NT2/D1 (cell line): ENCODE measurements at regions not wholly inside any gene's neighbourhood (a gene's known extent, or its start where the extent isn't known, plus 50 kb on each side); places are given as distances from the start of the nearest gene placed in this dataset.

Experiments used
- DNase-seq: peaks from one replicate; pipeline ENCODE4 v3.0.0-alpha.2; 2011; ENCODE audit warnings: low read depth, low spot score
- H3K27me3 ChIP-seq: 2 replicates; pipeline ENCODE4 v1.6.0; 2011; ENCODE audit warnings: mild to moderate bottlenecking; ENCODE audit not compliant: insufficient read length, insufficient read depth
- H3K36me3 ChIP-seq: 2 replicates; pipeline ENCODE4 v1.6.1; 2011; ENCODE audit warnings: mild to moderate bottlenecking, low read length, mixed read lengths; ENCODE audit not compliant: insufficient read depth, insufficient read length
- H3K4me1 ChIP-seq: 2 replicates; pipeline ENCODE4 v1.5.1; 2011; ENCODE audit not compliant: insufficient read depth, insufficient read length
- H3K4me3 ChIP-seq: 2 replicates; pipeline ENCODE4 v1.5.1; 2011; ENCODE audit warnings: low read depth; ENCODE audit not compliant: insufficient read length
- H3K9ac ChIP-seq: 2 replicates; pipeline ENCODE4 v1.6.0; 2011; ENCODE audit warnings: low read depth; ENCODE audit not compliant: insufficient read length
- H3K9me3 ChIP-seq: 2 replicates; pipeline ENCODE4 v1.5.1; 2011; ENCODE audit warnings: mild to moderate bottlenecking, low read length; ENCODE audit not compliant: insufficient read depth
- SUZ12 ChIP-seq: IDR thresholded peaks from 2 replicates; pipeline ENCODE4 v1.6.1; 2011; ENCODE audit not compliant: insufficient read length, insufficient read depth; ENCODE audit errors: extremely low read depth
- YY1 ChIP-seq: IDR thresholded peaks from 2 replicates; pipeline ENCODE4 v1.6.1; 2011; ENCODE audit not compliant: insufficient read length, insufficient read depth
- ZNF274 ChIP-seq: IDR thresholded peaks from 2 replicates; pipeline ENCODE4 v1.6.1; 2011; ENCODE audit warnings: mild to moderate bottlenecking, low read depth, low read length

DNA sequence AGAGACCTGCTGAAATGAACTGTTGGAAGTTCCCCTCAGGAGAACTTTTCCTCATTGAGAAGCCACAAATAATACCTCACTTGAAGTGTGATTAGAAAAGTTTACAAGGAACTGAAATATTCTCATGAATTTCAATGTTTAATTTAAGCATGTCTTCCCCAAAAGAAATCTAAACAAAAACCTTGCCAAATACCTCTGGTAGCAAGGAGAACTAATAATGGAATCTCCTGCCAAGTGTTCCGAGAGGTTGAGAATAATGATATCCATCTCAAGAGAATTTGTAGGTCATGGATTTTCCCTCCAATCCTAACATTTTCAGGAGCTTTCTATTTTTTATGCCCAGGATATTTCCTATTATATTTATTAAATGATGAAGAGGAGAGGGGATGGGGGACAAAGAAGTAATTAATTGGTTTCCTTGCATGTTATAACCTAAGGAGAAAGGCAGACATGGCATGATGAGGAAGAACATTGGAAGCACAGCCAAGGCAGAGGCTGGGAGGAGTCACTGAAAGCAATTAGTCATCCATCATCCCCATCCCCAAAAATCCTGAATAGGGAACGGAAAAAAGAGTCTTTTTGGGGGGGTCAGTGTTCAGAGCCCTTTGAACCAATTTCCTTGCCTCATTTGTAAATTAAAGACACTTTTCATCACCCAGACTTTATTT, 93.6 kb upstream of the IL6 start:
- Histone ChIP-seq H3K4me1 (no peaks in the 10 kb centered on the region), H3K9me3 (no peaks in the 10 kb centered on the region), H3K36me3 (no peaks in the 10 kb centered on the region), H3K4me3 (no peak overlapping the region), H3K27me3 (no peaks in the 10 kb centered on the region), H3K9ac (no peak overlapping the region)
- TF ChIP-seq YY1 (no peak), ZNF274 (no peak), SUZ12 (no peak)
- no peak for DNase-seq

DNA sequence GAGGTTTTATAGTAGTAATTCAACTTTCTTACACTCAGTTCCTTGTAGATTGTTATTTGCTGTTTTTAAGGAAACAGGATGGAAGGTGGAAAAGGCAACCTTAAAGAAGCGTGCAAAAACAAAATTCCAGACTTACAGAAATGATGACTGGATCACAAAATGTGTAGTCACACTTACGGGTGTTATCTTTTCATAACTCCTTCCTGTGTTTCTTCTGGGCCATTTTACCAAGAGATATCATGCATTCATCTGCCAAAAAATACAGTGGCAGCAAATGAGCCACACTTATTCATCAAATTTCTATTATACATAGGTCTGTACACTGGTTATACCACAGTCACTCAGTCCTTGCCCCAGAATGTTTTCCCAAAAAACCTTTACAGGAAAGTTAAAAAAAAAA, 94.3 kb upstream of the IL6 start:
- Histone ChIP-seq H3K27me3 (no peaks in the 10 kb centered on the region), H3K36me3 (no peaks in the 10 kb centered on the region), H3K4me1 (no peaks in the 10 kb centered on the region), H3K9me3 (no peaks in the 10 kb centered on the region), H3K4me3 (no peak overlapping the region), H3K9ac (no peak overlapping the region)
- no peak for DNase-seq
- TF ChIP-seq ZNF274 = no peak
- no peak for TF ChIP-seq SUZ12
- TF ChIP-seq YY1 = no peak

DNA sequence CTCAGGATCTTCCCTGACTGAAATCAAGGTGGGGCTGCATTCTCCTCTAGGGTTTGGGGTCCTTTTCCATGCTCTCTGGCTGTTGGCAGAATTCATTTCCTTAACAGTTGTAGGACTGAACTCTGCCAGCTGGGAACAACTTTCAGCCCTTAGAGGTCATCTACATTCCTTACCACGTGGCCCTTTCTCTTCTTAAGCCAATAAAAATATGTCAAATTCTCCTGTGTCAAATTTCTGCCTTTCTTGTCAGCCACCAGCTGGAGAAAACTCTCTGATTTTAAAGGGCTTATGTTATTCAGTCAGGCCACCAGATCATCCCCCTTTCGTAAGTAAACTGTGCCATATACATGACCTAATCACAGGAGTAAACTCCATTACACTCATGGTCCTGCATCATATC, 95.3 kb upstream of the IL6 start:
- TF ChIP-seq SUZ12 (no peak), YY1 (no peak), ZNF274 (no peak)
- no peak for DNase-seq
- no peaks in the 10 kb centered on the region for H3K9me3 ChIP-seq
- no peak overlapping the region for H3K9ac ChIP-seq
- no peak overlapping the region for H3K4me3 ChIP-seq
- H3K36me3 ChIP-seq = no peaks in the 10 kb centered on the region
- H3K4me1 ChIP-seq = no peaks in the 10 kb centered on the region
- no peaks in the 10 kb centered on the region for H3K27me3 ChIP-seq

DNA sequence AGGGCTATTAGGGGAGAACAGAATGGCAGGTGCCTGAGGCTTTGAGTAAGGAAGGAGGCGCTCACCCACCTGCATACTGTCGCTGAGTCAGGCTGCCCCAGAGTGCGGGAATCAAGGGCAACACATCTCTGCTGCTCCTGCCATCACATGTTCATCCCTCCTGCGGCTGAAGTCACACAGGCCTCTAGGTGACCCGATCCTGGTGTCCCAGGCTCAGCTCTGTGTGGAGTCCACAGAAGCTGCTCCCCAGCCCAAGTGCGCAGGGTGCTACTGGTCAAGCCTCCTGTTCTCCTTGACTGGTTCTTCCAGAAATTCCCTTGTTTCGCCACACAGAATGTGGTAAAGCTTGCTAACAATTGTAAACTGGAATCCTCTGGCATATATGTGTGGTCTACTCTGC, 96.9 kb upstream of the IL6 start:
- TF ChIP-seq ZNF274 (no peak), YY1 (no peak), SUZ12 (no peak)
- H3K27me3 ChIP-seq = no peaks in the 10 kb centered on the region
- no peak for DNase-seq
- no peaks in the 10 kb centered on the region for H3K36me3 ChIP-seq
- no peaks in the 10 kb centered on the region for H3K4me1 ChIP-seq
- no peak overlapping the region for H3K4me3 ChIP-seq
- no peaks in the 10 kb centered on the region for H3K9me3 ChIP-seq
- H3K9ac ChIP-seq = no peak overlapping the region

DNA sequence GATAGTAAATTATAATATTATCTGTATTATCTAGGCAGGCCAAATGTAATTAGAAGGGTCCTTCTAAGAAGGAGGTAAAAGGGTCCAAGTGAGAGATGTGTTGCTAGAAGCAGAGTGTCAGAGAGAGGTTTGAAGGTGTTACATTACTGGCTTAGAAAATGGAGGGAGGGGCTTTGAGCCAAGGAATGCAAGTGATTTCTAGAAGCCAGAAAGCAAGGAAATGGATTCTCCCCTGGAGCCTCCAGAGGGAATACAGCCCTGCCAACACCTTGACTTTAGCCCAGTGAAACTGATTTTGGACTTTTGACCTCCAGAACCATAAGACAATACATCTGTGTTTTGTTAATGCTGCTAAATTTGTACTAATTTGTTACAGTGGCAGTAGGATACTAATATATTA, 97.9 kb upstream of the IL6 start:
- TF ChIP-seq SUZ12 (no peak), ZNF274 (no peak), YY1 (no peak)
- no peak overlapping the region for H3K4me3 ChIP-seq

DNA sequence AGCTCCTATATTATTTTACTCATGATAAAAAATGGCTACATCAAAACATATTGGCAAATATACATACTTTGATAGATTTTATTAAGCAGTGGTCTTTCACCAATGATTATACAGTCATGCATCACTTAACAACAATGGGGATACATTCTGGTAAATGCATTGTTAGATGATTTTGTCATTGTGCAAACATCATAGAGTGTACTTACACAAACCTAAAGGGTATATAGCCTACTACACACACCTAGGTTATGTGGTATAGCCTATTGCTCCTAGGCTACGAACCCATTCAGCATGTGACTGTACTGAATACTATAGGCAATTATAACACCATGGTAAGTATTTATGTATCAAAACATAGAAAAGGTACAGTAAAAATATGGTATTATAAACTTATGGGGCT, 98.9 kb upstream of the IL6 start:
- Histone ChIP-seq H3K4me3 (no peak overlapping the region), H3K36me3 (no peaks in the 10 kb centered on the region), H3K4me1 (no peaks in the 10 kb centered on the region), H3K9me3 (no peaks in the 10 kb centered on the region), H3K9ac (no peak overlapping the region), H3K27me3 (no peaks in the 10 kb centered on the region)
- TF ChIP-seq YY1 = no peak
- TF ChIP-seq ZNF274 = no peak
- no peak for DNase-seq

More for the DNA sequence above, 97.9 kb upstream of the IL6 start:
- H3K27me3 ChIP-seq = no peaks in the 10 kb centered on the region
- no peak overlapping the region for H3K9ac ChIP-seq
- no peaks in the 10 kb centered on the region for H3K4me1 ChIP-seq
- DNase-seq = peak; percentile 36
- no peaks in the 10 kb centered on the region for H3K36me3 ChIP-seq
- no peaks in the 10 kb centered on the region for H3K9me3 ChIP-seq

DNA sequence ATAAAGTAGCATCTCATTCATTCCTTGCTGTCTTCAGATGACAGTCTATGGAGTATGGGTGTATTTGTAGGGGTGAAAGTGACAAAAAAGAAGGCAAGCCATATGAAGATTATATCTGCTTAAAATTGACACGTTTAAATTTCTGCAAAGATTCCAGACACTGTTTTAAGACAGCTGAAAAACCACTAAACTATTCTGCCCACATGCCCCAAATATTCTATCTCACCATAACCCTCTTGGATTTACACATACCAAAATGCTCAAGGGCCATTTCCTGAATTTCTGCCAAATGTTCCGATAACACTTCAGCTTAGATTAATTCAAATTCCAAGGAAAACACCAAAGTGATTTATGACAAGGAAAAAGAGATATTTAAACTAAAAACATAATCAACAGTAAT, 99.9 kb upstream of the IL6 start:
- TF ChIP-seq SUZ12 (no peak), YY1 (no peak), ZNF274 (no peak)
- Histone ChIP-seq H3K4me1 (no peaks in the 10 kb centered on the region), H3K9ac (no peak overlapping the region), H3K27me3 (no peaks in the 10 kb centered on the region), H3K9me3 (no peaks in the 10 kb centered on the region), H3K36me3 (no peaks in the 10 kb centered on the region), H3K4me3 (no peak overlapping the region)
- no peak for DNase-seq
